Endothelial cell (in vitro differentiated cells): ENCODE measurements at regions not wholly inside any gene's neighbourhood (a gene's known extent, or its start where the extent isn't known, plus 50 kb on each side); places are given as distances from the start of the nearest gene placed in this dataset.

Source experiments
- DNase-seq: peaks from one replicate; pipeline ENCODE4 v3.0.0; 2021; ENCODE audit warnings: low spot score
- H3K27ac Mint-ChIP-seq: one replicate; pipeline ENCODE4 v1.8.0; 2021; ENCODE audit warnings: mixed read lengths, inconsistent platforms; ENCODE audit not compliant: unreplicated experiment
- H3K27me3 Mint-ChIP-seq: one replicate; pipeline ENCODE4 v1.8.0; 2021; ENCODE audit warnings: mild to moderate bottlenecking, moderate library complexity, mixed read lengths, inconsistent platforms; ENCODE audit not compliant: unreplicated experiment
- H3K36me3 Mint-ChIP-seq: one replicate; pipeline ENCODE4 v1.8.0; 2021; ENCODE audit warnings: mild to moderate bottlenecking, low read depth, mixed read lengths, inconsistent platforms; ENCODE audit not compliant: unreplicated experiment
- H3K4me1 Mint-ChIP-seq: one replicate; pipeline ENCODE4 v1.8.0; 2021; ENCODE audit warnings: mild to moderate bottlenecking, mixed read lengths, inconsistent platforms; ENCODE audit not compliant: unreplicated experiment
- H3K4me3 Mint-ChIP-seq: one replicate; pipeline ENCODE4 v1.8.0; 2021; ENCODE audit warnings: mild to moderate bottlenecking, mixed read lengths, inconsistent platforms; ENCODE audit not compliant: unreplicated experiment
- H3K9me3 Mint-ChIP-seq: one replicate; pipeline ENCODE4 v1.8.0; 2021; ENCODE audit warnings: mixed read lengths, inconsistent platforms; ENCODE audit not compliant: unreplicated experiment
- TF ChIP-seq, protein P1 (sequence below): fragments of 200-600 bp; sonication (generic); IDR thresholded peaks from one replicate; pipeline ENCODE4 v1.5.0; 2021; ENCODE audit warnings: antibody characterized with exemption; ENCODE audit not compliant: unreplicated experiment

DNA sequence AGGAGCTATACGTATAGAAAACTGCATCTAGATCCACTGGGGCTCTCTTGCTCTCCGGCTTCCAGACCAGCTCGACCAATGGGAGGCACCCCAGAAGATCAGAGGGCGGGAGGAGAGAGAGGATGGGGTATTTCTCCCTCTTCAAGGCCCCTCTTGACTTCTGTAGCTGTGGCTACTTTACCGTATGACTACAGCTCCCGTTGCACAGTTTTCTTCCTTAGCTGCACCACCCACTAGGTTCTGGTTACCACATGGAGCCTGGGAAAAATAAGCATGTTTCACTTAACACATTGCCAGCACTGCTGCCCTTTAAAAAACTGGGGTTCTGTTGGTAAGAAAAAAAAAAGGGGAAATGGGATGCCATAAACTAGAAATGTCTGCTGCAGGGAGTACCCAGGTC lies 214.4 kb downstream of the TBX5 start:
- Mint-ChIP-seq H3K27ac (no peak overlapping the region), H3K4me3 (no peak overlapping the region), H3K9me3 (no peaks in the 10 kb centered on the region), H3K4me1 (no peaks in the 10 kb centered on the region), H3K36me3 (no peaks in the 10 kb centered on the region), H3K27me3 (no peaks in the 10 kb centered on the region)
- TF ChIP-seq, protein P1, sequence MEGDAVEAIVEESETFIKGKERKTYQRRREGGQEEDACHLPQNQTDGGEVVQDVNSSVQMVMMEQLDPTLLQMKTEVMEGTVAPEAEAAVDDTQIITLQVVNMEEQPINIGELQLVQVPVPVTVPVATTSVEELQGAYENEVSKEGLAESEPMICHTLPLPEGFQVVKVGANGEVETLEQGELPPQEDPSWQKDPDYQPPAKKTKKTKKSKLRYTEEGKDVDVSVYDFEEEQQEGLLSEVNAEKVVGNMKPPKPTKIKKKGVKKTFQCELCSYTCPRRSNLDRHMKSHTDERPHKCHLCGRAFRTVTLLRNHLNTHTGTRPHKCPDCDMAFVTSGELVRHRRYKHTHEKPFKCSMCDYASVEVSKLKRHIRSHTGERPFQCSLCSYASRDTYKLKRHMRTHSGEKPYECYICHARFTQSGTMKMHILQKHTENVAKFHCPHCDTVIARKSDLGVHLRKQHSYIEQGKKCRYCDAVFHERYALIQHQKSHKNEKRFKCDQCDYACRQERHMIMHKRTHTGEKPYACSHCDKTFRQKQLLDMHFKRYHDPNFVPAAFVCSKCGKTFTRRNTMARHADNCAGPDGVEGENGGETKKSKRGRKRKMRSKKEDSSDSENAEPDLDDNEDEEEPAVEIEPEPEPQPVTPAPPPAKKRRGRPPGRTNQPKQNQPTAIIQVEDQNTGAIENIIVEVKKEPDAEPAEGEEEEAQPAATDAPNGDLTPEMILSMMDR: no peak
- DNase-seq: no peak

- H3K4me1 Mint-ChIP-seq: peaks cover 3% of the 10 kb centered on the region
- no peak overlapping the region for H3K27ac Mint-ChIP-seq
- H3K27me3 Mint-ChIP-seq: peaks cover 3% of the 10 kb centered on the region
- H3K36me3 Mint-ChIP-seq: no peaks in the 10 kb centered on the region
- no peak for DNase-seq
- no peak overlapping the region for H3K4me3 Mint-ChIP-seq
- H3K9me3 Mint-ChIP-seq: no peaks in the 10 kb centered on the region
- TF ChIP-seq, protein P1: no peak
Observed at GRCh38 chr12:114190971-114191370, 215.0 kb downstream of the TBX5 start.

GRCh38 chr12:114189266-114189665 lies 216.7 kb downstream of the TBX5 start:
- Mint-ChIP-seq H3K4me3 (no peak overlapping the region), H3K36me3 (no peaks in the 10 kb centered on the region), H3K9me3 (no peaks in the 10 kb centered on the region), H3K27me3 (peaks cover 4% of the 10 kb centered on the region), H3K27ac (no peak overlapping the region), H3K4me1 (peaks cover 3% of the 10 kb centered on the region)
- TF ChIP-seq, protein P1: no peak
- DNase-seq: no peak

DNA sequence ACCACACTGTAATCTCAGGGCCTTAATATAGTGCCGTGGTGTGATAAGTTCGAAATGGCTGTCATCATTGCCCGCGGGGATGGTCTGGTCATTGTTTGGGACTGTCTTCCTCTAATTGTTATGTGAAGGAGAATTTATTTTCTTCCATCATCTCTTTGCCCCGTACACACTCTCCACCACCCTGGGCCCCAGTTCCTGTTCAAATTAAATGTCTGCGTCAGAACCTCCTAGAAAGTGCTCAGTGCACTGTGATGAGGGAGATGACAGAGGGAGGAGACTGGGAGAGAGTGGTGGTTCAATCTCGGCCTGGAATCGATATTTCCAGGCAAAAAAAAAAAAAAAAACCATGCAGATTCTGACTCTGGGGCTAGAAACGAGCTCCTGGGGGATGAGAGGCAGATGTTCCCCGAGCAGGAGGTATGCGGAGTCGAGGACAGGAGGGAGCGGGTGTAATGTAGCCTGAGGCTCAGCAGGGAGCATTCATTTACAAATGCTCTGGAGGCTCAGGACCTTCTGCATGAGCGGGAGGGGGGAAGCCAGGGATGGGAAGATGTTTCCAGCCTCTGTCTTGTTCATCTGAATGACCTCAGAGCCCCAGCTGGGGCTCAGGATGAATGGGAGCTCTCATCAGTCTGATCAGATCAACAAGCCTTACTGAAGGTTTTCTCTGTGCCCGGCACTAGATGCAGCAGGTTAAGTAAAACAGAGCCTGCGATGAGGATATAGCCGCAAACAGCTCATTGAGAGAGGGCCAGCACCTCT lies 219.5 kb downstream of the TBX5 start:
- no peaks in the 10 kb centered on the region for H3K36me3 Mint-ChIP-seq
- no peak overlapping the region for H3K27ac Mint-ChIP-seq
- TF ChIP-seq, protein P1: no peak
- H3K27me3 Mint-ChIP-seq: peaks cover 4% of the 10 kb centered on the region
- peaks cover 3% of the 10 kb centered on the region for H3K4me1 Mint-ChIP-seq
- DNase-seq: no peak
- H3K9me3 Mint-ChIP-seq: no peaks in the 10 kb centered on the region
- H3K4me3 Mint-ChIP-seq: no peak overlapping the region

- DNase-seq: no peak
- no peaks in the 10 kb centered on the region for H3K9me3 Mint-ChIP-seq
- H3K4me1 Mint-ChIP-seq: peaks cover 3% of the 10 kb centered on the region
- peaks cover 4% of the 10 kb centered on the region for H3K27me3 Mint-ChIP-seq
- H3K4me3 Mint-ChIP-seq: no peak overlapping the region
- H3K36me3 Mint-ChIP-seq: no peaks in the 10 kb centered on the region
- TF ChIP-seq, protein P1: no peak
- no peak overlapping the region for H3K27ac Mint-ChIP-seq
Observed at GRCh38 chr12:114185036-114185435, 218.9 kb upstream of the RBM19 start.
